Skeletal muscle satellite cell (primary cell): ENCODE measurements at regions not wholly inside any gene's neighbourhood (a gene's known extent, or its start where the extent isn't known, plus 50 kb on each side); places are given as distances from the start of the nearest gene placed in this dataset.
"Not testable (repeated sequence)": the region's sequence is repeated elsewhere in the genome, so short reads cannot be mapped to it uniquely, and the experiment has no call there.

Experiments
- H3K27me3 ChIP-seq: 2 replicates; pipeline ENCODE4 v1.7.0; 2013; ENCODE audit warnings: low read length; ENCODE audit not compliant: control insufficient read depth, insufficient read depth
- H3K36me3 ChIP-seq: 2 replicates; pipeline ENCODE4 v1.7.0; 2013; ENCODE audit warnings: mild to moderate bottlenecking, control low read depth, low read length; ENCODE audit not compliant: insufficient read depth
- H3K4me1 ChIP-seq: 2 replicates; pipeline ENCODE4 v1.7.0; 2013; ENCODE audit warnings: low read length; ENCODE audit not compliant: control insufficient read depth, insufficient read depth
- H3K4me2 ChIP-seq: 2 replicates; pipeline ENCODE4 v1.7.0; 2013; ENCODE audit warnings: mild to moderate bottlenecking, low read length
- H3K4me3 ChIP-seq: 2 replicates; pipeline ENCODE4 v1.7.0; 2013; ENCODE audit warnings: low read length
- H3K9ac ChIP-seq: 2 replicates; pipeline ENCODE4 v1.7.0; 2013; ENCODE audit warnings: mild to moderate bottlenecking, low read depth, low read length, moderate library complexity
- H3K9me3 ChIP-seq: replicated peaks from 2 replicates; pipeline ENCODE4 v1.7.0; 2013; ENCODE audit warnings: mild to moderate bottlenecking, control low read depth, low read length

GRCh38 chrX:137748827-137749226, 182.9 kb downstream of the ZIC3 start:
- no peak overlapping the region for H3K4me2 ChIP-seq
- H3K4me3 ChIP-seq = no peak overlapping the region
- no peaks in the 10 kb centered on the region for H3K9me3 ChIP-seq
- no peaks in the 10 kb centered on the region for H3K27me3 ChIP-seq
- no peaks in the 10 kb centered on the region for H3K36me3 ChIP-seq
- H3K4me1 ChIP-seq = no peaks in the 10 kb centered on the region
- H3K9ac ChIP-seq = no peak overlapping the region

GRCh38 chrX:137749246-137749645, 183.3 kb downstream of the ZIC3 start:
- Histone ChIP-seq H3K9ac (no peak overlapping the region), H3K4me1 (no peaks in the 10 kb centered on the region), H3K36me3 (no peaks in the 10 kb centered on the region), H3K9me3 (no peaks in the 10 kb centered on the region), H3K4me3 (no peak overlapping the region), H3K4me2 (no peak overlapping the region), H3K27me3 (no peaks in the 10 kb centered on the region)

- H3K36me3 ChIP-seq = no peaks in the 10 kb centered on the region
- H3K27me3 ChIP-seq = no peaks in the 10 kb centered on the region
- no peaks in the 10 kb centered on the region for H3K4me1 ChIP-seq
- no peaks in the 10 kb centered on the region for H3K9me3 ChIP-seq
- no peak overlapping the region for H3K9ac ChIP-seq
- no peak overlapping the region for H3K4me2 ChIP-seq
- H3K4me3 ChIP-seq = no peak overlapping the region
These were observed 205.6 kb downstream of the ZIC3 start for GRCh38 chrX:137771537-137771936.

- Histone ChIP-seq H3K9ac (no peak overlapping the region), H3K4me3 (no peak overlapping the region), H3K27me3 (no peaks in the 10 kb centered on the region), H3K9me3 (no peaks in the 10 kb centered on the region), H3K4me2 (no peak overlapping the region), H3K4me1 (no peaks in the 10 kb centered on the region), H3K36me3 (no peaks in the 10 kb centered on the region)
These were observed 226.3 kb downstream of the ZIC3 start for GRCh38 chrX:137792214-137792613.

- H3K4me2 ChIP-seq = not testable (repeated sequence)
These were observed 232.0 kb downstream of the ZIC3 start for GRCh38 chrX:137797926-137798325.

GRCh38 chrX:137823257-137823656, 257.3 kb downstream of the ZIC3 start:
- no peaks in the 10 kb centered on the region for H3K4me1 ChIP-seq
- H3K9ac ChIP-seq = no peak overlapping the region
- H3K9me3 ChIP-seq = no peaks in the 10 kb centered on the region
- no peak overlapping the region for H3K4me2 ChIP-seq
- no peak overlapping the region for H3K4me3 ChIP-seq
- no peaks in the 10 kb centered on the region for H3K27me3 ChIP-seq
- H3K36me3 ChIP-seq = no peaks in the 10 kb centered on the region

More at GRCh38 chrX:137797926-137798325, 232.0 kb downstream of the ZIC3 start:
- H3K4me1 ChIP-seq, H3K4me3 ChIP-seq, H3K9ac ChIP-seq, H3K9me3 ChIP-seq, H3K27me3 ChIP-seq, H3K36me3 ChIP-seq: not testable (repeated sequence)

GRCh38 chrX:137847376-137847775, 281.4 kb downstream of the ZIC3 start:
- H3K9me3 ChIP-seq = no peaks in the 10 kb centered on the region
- no peaks in the 10 kb centered on the region for H3K27me3 ChIP-seq
- H3K4me3 ChIP-seq = no peak overlapping the region
- no peak overlapping the region for H3K9ac ChIP-seq
- H3K4me2 ChIP-seq = no peak overlapping the region
- H3K4me1 ChIP-seq = no peaks in the 10 kb centered on the region
- no peaks in the 10 kb centered on the region for H3K36me3 ChIP-seq

- no peaks in the 10 kb centered on the region for H3K4me1 ChIP-seq
These were observed 282.5 kb downstream of the ZIC3 start for GRCh38 chrX:137848266-137848905.

GRCh38 chrX:137852502-137852901, 286.6 kb downstream of the ZIC3 start:
- no peak overlapping the region for H3K4me3 ChIP-seq
- H3K36me3 ChIP-seq = no peaks in the 10 kb centered on the region
- no peak overlapping the region for H3K4me2 ChIP-seq
- H3K9me3 ChIP-seq = no peaks in the 10 kb centered on the region
- H3K27me3 ChIP-seq = no peaks in the 10 kb centered on the region
- no peak overlapping the region for H3K9ac ChIP-seq
- no peaks in the 10 kb centered on the region for H3K4me1 ChIP-seq

More at GRCh38 chrX:137848266-137848905, 282.5 kb downstream of the ZIC3 start:
- Histone ChIP-seq H3K4me3 (no peak overlapping the region), H3K9ac (no peak overlapping the region), H3K27me3 (no peaks in the 10 kb centered on the region), H3K9me3 (no peaks in the 10 kb centered on the region), H3K36me3 (no peaks in the 10 kb centered on the region), H3K4me2 (no peak overlapping the region)

- Histone ChIP-seq H3K27me3 (no peaks in the 10 kb centered on the region), H3K4me3 (no peak overlapping the region), H3K9me3 (no peaks in the 10 kb centered on the region), H3K9ac (no peak overlapping the region), H3K36me3 (no peaks in the 10 kb centered on the region), H3K4me2 (no peak overlapping the region), H3K4me1 (no peaks in the 10 kb centered on the region)
These were observed 289.6 kb downstream of the ZIC3 start for GRCh38 chrX:137855490-137855889.

- no peak overlapping the region for H3K4me2 ChIP-seq
- no peaks in the 10 kb centered on the region for H3K27me3 ChIP-seq
- H3K4me1 ChIP-seq = no peaks in the 10 kb centered on the region
- H3K36me3 ChIP-seq = no peaks in the 10 kb centered on the region
- no peaks in the 10 kb centered on the region for H3K9me3 ChIP-seq
- no peak overlapping the region for H3K4me3 ChIP-seq
- H3K9ac ChIP-seq = no peak overlapping the region
These were observed 292.2 kb downstream of the ZIC3 start for GRCh38 chrX:137858106-137858505.

GRCh38 chrX:137878401-137878800, 312.5 kb downstream of the ZIC3 start:
- Histone ChIP-seq H3K4me3 (no peak overlapping the region), H3K36me3 (no peaks in the 10 kb centered on the region), H3K4me1 (no peaks in the 10 kb centered on the region), H3K9ac (no peak overlapping the region), H3K27me3 (no peaks in the 10 kb centered on the region), H3K4me2 (no peak overlapping the region), H3K9me3 (no peaks in the 10 kb centered on the region)
